H9 (cell line): ENCODE measurements at regions not wholly inside any gene's neighbourhood (a gene's known extent, or its start where the extent isn't known, plus 50 kb on each side); places are given as distances from the start of the nearest gene placed in this dataset.

ENCODE experiments used
- DNase-seq: peaks from one replicate; pipeline ENCODE4 v3.0.0-alpha.2; 2017
- H2AFZ ChIP-seq: one replicate; pipeline ENCODE4 v1.6.1; 2013; ENCODE audit warnings: mild to moderate bottlenecking, low read length, control low read depth, moderate library complexity
- H2AK5ac ChIP-seq: 2 replicates; pipeline ENCODE4 v1.6.1; 2013; ENCODE audit warnings: low read length, control low read depth, mixed read lengths; ENCODE audit not compliant: insufficient read length
- H2BK120ac ChIP-seq: one replicate; pipeline ENCODE4 v1.6.1; 2013; ENCODE audit warnings: low read depth, mild to moderate bottlenecking, low read length, control low read depth, inconsistent platforms; ENCODE audit not compliant: poor library complexity, severe bottlenecking
- H2BK12ac ChIP-seq: 2 replicates; pipeline ENCODE4 v1.6.1; 2013; ENCODE audit warnings: low read length, control low read depth, mixed read lengths, low read depth; ENCODE audit not compliant: insufficient read length
- H2BK15ac ChIP-seq: 2 replicates; pipeline ENCODE4 v1.6.1; 2013; ENCODE audit warnings: low read depth, low read length, control low read depth
- H2BK20ac ChIP-seq: one replicate; pipeline ENCODE4 v1.6.1; 2013; ENCODE audit warnings: low read depth, mild to moderate bottlenecking, low read length, control low read depth, inconsistent platforms; ENCODE audit not compliant: poor library complexity, severe bottlenecking
- H2BK5ac ChIP-seq: 2 replicates; pipeline ENCODE4 v1.6.1; 2013; ENCODE audit warnings: low read length, control low read depth, mixed read lengths; ENCODE audit not compliant: insufficient read length
- H3K14ac ChIP-seq: 2 replicates; pipeline ENCODE4 v1.6.1; 2013; ENCODE audit warnings: low read length, control low read depth; ENCODE audit not compliant: insufficient read depth
- H3K18ac ChIP-seq: 2 replicates; pipeline ENCODE4 v1.6.1; 2013; ENCODE audit warnings: low read depth, mild to moderate bottlenecking, mixed read lengths, low read length, control low read depth; ENCODE audit not compliant: insufficient read length
- H3K23ac ChIP-seq: 2 replicates; pipeline ENCODE4 v1.6.1; 2013; ENCODE audit warnings: low read length, control low read depth, mixed read lengths, low read depth; ENCODE audit not compliant: insufficient read length
- H3K23me2 ChIP-seq: 2 replicates; pipeline ENCODE4 v1.6.1; 2013; ENCODE audit warnings: low read depth, mild to moderate bottlenecking, mixed read lengths, low read length, control low read depth; ENCODE audit not compliant: insufficient read length, poor library complexity, severe bottlenecking
- H3K27ac ChIP-seq: 2 replicates; pipeline ENCODE4 v1.5.1; 2013; ENCODE audit warnings: low read length, control low read depth, mixed read lengths, low read depth; ENCODE audit not compliant: insufficient read length
- H3K27me3 ChIP-seq: 2 replicates; pipeline ENCODE4 v1.6.1; 2013; ENCODE audit warnings: low read length, control low read depth, inconsistent platforms; ENCODE audit not compliant: insufficient read depth
- H3K4ac ChIP-seq: 2 replicates; pipeline ENCODE4 v1.6.1; 2013; ENCODE audit warnings: low read depth, mild to moderate bottlenecking, control low read depth, inconsistent platforms, low read length, moderate library complexity
- H3K4me1 ChIP-seq: 2 replicates; pipeline ENCODE4 v1.6.1; 2013; ENCODE audit warnings: low read length, control low read depth, inconsistent platforms; ENCODE audit not compliant: insufficient read depth
- H3K4me2 ChIP-seq: 2 replicates; pipeline ENCODE4 v1.6.1; 2013; ENCODE audit warnings: low read length, control low read depth, mixed read lengths; ENCODE audit not compliant: insufficient read length, insufficient read depth
- H3K56ac ChIP-seq: 2 replicates; pipeline ENCODE4 v1.6.1; 2013; ENCODE audit warnings: low read depth, mild to moderate bottlenecking, mixed read lengths, low read length, control low read depth; ENCODE audit not compliant: insufficient read length
- H3K79me1 ChIP-seq: 2 replicates; pipeline ENCODE4 v1.6.1; 2013; ENCODE audit warnings: low read depth, mild to moderate bottlenecking, moderate library complexity, low read length, control low read depth, inconsistent platforms; ENCODE audit not compliant: insufficient read depth, poor library complexity, severe bottlenecking
- H3K79me2 ChIP-seq: 2 replicates; pipeline ENCODE4 v1.6.1; 2013; ENCODE audit warnings: low read length, control low read depth, inconsistent platforms; ENCODE audit not compliant: insufficient read depth
- H3K9ac ChIP-seq: 2 replicates; pipeline ENCODE4 v1.6.1; 2013; ENCODE audit warnings: low read length, control low read depth, mixed read lengths; ENCODE audit not compliant: insufficient read length; ENCODE audit errors: extremely low read depth
- H3K9me3 ChIP-seq: one replicate; pipeline ENCODE4 v1.6.1; 2013; ENCODE audit warnings: low read depth, low read length, inconsistent platforms; ENCODE audit not compliant: control insufficient read depth
- H3T11ph ChIP-seq: one replicate; pipeline ENCODE4 v1.6.1; 2013; ENCODE audit warnings: mild to moderate bottlenecking, low read length, control low read depth, inconsistent platforms
- H4K20me1 ChIP-seq: one replicate; pipeline ENCODE4 v1.6.1; 2013; ENCODE audit not compliant: control insufficient read depth, insufficient read length, insufficient read depth
- H4K5ac ChIP-seq: 2 replicates; pipeline ENCODE4 v1.6.1; 2013; ENCODE audit warnings: low read depth, mild to moderate bottlenecking, mixed read lengths, low read length, control low read depth; ENCODE audit not compliant: insufficient read length
- H4K8ac ChIP-seq: replicated peaks from 2 replicates; pipeline ENCODE4 v1.6.1; 2013; ENCODE audit warnings: low read length, control low read depth, mixed read lengths, low read depth; ENCODE audit not compliant: insufficient read length
- H4K91ac ChIP-seq: 2 replicates; pipeline ENCODE4 v1.6.1; 2013; ENCODE audit warnings: low read depth, mild to moderate bottlenecking, moderate library complexity, mixed read lengths, low read length, control low read depth; ENCODE audit not compliant: insufficient read length
- H3K27ac Mint-ChIP-seq, 3 experiments: 2 replicates in 2 of 3; 3 replicates in 1 of 3; pipeline ENCODE4 v1.8.0; 2020 to 2021; ENCODE audit warnings: mixed read lengths in 3 of 3, mild to moderate bottlenecking in 1 of 3, moderate library complexity in 1 of 3
- H3K27me3 Mint-ChIP-seq: 2 replicates; pipeline ENCODE4 v1.8.0; 2021; ENCODE audit warnings: low read depth, mild to moderate bottlenecking, moderate library complexity, mixed read lengths
- H3K36me3 Mint-ChIP-seq, 3 experiments: 2 replicates in 2 of 3; 3 replicates in 1 of 3; pipeline ENCODE4 v1.8.0; 2020 to 2021; ENCODE audit warnings: low read depth in 3 of 3, mixed read lengths in 3 of 3; ENCODE audit not compliant: insufficient read depth in 1 of 3
- H3K4me1 Mint-ChIP-seq, 2 experiments: 2 replicates each; pipeline ENCODE4 v1.8.0; 2020; ENCODE audit warnings: mixed read lengths in 2 of 2
- H3K4me3 Mint-ChIP-seq, 2 experiments: 2 replicates in 1 of 2; 3 replicates in 1 of 2; pipeline ENCODE4 v1.8.0; 2020 to 2021; ENCODE audit warnings: mild to moderate bottlenecking in 2 of 2, mixed read lengths in 2 of 2, moderate library complexity in 1 of 2
- H3K9me3 Mint-ChIP-seq, 2 experiments: 2 replicates in 1 of 2; 3 replicates in 1 of 2; pipeline ENCODE4 v1.8.0; 2020; ENCODE audit warnings: mild to moderate bottlenecking in 2 of 2, mixed read lengths in 2 of 2, moderate library complexity in 1 of 2
- CTCF ChIP-seq: fragments of 200-600 bp; sonication (generic); conservative IDR thresholded peaks from 3 replicates; pipeline ENCODE4 v1.8.0; 2021; ENCODE audit warnings: antibody characterized with exemption, mild to moderate bottlenecking
- WGBS: extraction: QIAGEN DNeasy Blood & Tissue Kit; methylation state at CpG from one replicate; pipeline ENCODE4 v1.1.7; 2013; ENCODE audit warnings: missing lambda C conversion rate, low lambda C conversion rate, mixed read lengths; ENCODE audit not compliant: insufficient read length; ENCODE audit errors: extremely low coverage; 5-methylcytosine and 5-hydroxymethylcytosine counted together

GRCh38 chr5:165138236-165138635, 1632.8 kb downstream of the MAT2B start:
- Histone ChIP-seq H3K4me1 (no peaks in the 10 kb centered on the region), H4K20me1 (no peaks in the 10 kb centered on the region), H4K5ac (no peak overlapping the region), H3T11ph (no peak overlapping the region), H2BK120ac (no peak overlapping the region), H2AFZ (no peak overlapping the region), H3K4ac (no peak overlapping the region), H3K79me2 (no peaks in the 10 kb centered on the region), H3K23ac (no peak overlapping the region), H2AK5ac (no peak overlapping the region), H3K14ac (no peak overlapping the region), H3K27me3 (no peaks in the 10 kb centered on the region), H2BK20ac (no peak overlapping the region), H3K23me2 (no peaks in the 10 kb centered on the region), H3K27ac (no peak overlapping the region), H3K79me1 (no peaks in the 10 kb centered on the region), H2BK5ac (no peak overlapping the region), H3K9ac (no peak overlapping the region), H2BK12ac (no peak overlapping the region), H3K56ac (no peak overlapping the region), H4K8ac (no peak overlapping the region), H3K9me3 (no peaks in the 10 kb centered on the region), H3K4me2 (no peak overlapping the region), H4K91ac (no peak overlapping the region), H2BK15ac (no peak overlapping the region), H3K18ac (no peak overlapping the region)
- H3K27ac Mint-ChIP-seq: peak overlapping the region in 1 of 3 experiments; percentile 85; a peak in 2 of 7 replicates
- WGBS: no CpG with 5 or more reads among the region's 7 CpGs
- peaks cover 43 to 51% of the 10 kb centered on the region in 2 experiments for H3K4me1 Mint-ChIP-seq
- DNase-seq: no peak
- no peaks in the 10 kb centered on the region for H3K36me3 Mint-ChIP-seq
- H3K4me3 Mint-ChIP-seq: no peak overlapping the region
- TF ChIP-seq CTCF: no peak
- no peaks in the 10 kb centered on the region for H3K9me3 Mint-ChIP-seq
- H3K27me3 Mint-ChIP-seq: no peaks in the 10 kb centered on the region
